HUDEP-2 (cell line): ENCODE measurements at regions not wholly inside any gene's neighbourhood (a gene's known extent, or its start where the extent isn't known, plus 50 kb on each side); places are given as distances from the start of the nearest gene placed in this dataset.

Experiments
- DNase-seq, 76 experiments: peaks; one replicate each; lab custom pipeline; 2025; ENCODE audit not compliant: unreplicated experiment in 76 of 76; lab: John Stamatoyannopoulos, UW

DNA sequence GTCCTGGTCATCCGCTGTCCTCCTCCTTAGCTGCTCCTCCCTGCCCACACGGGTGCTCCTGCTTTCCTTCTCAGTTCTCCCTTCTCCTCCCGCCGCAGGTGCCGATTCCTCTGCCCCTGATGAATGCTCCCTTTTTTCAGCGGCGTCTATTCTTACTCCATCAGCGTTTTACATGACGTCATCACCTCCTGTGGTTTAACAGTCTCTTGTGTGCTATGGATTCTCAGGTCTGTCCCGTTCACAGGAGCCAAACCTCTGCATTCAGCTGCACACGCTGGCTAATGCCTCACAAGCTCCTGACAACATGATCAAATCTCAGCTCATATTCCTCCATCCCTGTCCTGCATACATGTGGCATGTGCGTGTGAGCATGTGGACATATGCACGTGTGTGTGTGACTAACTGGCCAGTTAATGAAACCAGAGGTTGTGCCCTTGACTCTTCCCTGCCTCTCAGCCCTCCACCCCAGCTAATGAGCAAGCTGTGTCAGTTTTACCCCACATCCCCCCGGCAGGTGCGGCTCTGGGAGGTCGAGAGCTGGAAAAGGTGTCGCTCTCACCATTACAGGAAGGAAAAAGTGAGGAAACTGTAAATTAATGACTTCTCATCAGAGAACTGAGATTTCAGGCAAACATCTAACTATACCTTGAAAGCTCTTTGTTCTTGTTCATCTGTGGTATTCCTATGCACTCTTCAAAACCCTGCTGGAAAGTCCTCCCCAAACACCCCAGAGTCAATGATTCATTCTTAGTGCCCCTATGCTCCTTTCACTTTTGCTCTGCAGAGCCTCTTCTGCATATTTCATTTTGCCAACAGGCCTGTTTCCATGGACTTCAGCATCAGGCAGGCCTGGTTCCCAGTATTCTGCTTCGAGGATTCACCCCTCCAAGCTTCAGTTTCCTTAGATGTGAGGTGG is 163.1 kb downstream of the TTLL2 start:
- no peak for DNase-seq

DNA sequence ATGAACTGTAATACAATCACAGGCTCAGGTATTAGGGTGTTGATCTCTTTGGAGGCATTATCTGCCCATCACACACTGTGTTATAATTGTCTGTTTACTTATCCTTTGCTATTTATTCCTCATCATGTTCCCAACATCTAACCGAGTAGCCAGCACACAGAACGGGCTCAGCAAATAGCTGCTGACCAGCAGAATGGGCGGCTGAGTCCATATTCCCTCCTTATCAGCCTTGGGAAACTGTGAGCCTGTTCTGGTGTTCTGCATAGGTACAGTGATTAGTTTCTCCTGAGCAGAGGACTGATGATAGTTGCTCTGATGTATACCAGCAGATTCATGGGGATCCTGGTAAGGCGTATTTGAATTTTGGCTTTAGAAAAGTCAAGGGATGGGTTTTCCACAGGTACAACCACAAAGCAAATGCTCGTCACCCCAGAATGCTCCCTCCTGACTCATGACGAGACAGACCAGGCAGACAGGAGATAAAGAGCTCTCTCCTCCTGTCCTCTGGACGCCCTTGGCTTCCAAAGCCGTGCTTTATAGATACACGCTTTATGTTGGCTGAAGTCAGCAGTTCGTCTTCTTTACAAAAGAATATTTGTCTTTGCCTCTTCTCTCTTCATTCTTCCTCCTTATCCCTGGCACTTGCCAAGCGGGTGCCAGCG is 166.7 kb downstream of the TTLL2 start:
- no peak for DNase-seq

GRCh38 chr6:167492100-167492449 is 167.2 kb downstream of the TTLL2 start:
- DNase-seq = no peak

- no peak for DNase-seq
These were observed 168.4 kb downstream of the TTLL2 start for GRCh38 chr6:167493310-167493709.

- no peak for DNase-seq
These were observed 169.3 kb downstream of the TTLL2 start for GRCh38 chr6:167493976-167494697.

DNA sequence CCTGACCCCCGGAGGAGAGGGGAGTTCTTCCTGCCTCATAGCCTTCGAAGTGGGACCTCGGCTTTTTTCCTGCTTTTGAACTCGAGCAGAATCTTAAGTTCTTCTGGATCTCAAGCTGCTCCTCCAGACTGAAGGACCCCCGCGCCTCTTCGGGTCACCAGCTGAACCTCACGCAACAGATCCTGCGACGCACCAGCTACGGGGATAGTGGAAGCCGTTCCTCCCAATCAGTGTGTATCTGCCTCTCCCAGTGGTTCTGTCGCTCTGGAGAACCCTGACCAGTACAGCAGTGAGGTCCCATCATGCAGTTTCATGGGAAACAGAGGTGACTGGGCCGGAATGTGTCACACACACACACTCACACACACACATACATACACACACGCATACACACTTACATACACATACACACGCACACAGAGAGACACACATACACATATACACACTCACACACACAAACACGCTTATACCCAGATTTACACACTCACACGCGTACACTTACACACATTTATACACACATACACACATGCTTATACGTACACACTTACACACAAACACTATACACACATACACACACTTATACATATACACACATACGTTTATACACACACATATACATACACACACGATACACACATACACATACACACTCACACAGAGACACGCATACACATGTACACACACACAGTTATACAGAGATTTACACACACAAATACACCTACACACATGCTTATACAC is 170.0 kb downstream of the TTLL2 start:
- no peak for DNase-seq

DNA sequence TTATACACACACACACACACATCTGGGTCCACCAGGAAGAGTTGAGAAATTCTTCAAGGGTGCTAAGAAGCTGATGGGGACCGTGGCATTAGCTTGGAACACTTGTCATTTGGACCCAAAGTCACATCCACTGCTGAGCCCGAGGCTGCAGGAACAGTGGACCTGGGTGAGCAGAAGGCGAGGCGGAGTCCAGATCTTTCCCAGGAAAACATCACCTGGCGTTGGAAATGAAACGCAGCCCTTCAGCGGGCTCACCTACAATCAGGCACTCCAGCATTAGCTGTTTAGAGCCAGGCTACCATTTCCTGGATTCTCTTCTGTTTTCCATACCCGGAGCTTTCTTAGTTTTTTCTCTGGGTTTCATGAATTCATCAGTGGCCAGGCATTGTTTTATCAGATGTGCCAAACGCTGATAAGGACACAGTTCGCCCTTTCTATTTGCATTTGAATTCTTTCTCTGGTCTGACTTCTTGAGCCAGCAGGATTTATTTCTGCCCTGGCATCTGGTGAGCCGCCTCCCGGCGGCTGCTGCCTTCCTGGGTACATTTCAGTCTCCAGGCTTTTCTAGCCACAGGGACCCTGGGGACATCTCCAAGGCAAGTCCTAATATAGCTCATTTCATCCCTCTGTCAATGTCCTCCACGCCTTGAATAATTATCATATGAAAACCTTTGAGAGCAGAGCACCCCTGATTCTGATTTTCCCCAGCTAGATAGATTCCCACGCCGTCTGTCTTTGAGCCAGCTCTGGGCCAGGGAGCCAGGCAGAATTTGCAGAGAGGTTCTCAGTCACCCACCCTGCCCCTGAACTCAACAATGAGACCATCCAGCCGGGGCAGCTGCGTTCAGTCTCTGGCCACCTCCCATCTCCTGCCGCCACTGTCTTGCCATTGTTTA is 170.9 kb downstream of the TTLL2 start:
- no peak for DNase-seq

- DNase-seq = no peak
These were observed 171.8 kb downstream of the TTLL2 start for GRCh38 chr6:167496707-167497106.

- DNase-seq = no peak
These were observed 172.7 kb downstream of the TTLL2 start for GRCh38 chr6:167497428-167498056.

DNA sequence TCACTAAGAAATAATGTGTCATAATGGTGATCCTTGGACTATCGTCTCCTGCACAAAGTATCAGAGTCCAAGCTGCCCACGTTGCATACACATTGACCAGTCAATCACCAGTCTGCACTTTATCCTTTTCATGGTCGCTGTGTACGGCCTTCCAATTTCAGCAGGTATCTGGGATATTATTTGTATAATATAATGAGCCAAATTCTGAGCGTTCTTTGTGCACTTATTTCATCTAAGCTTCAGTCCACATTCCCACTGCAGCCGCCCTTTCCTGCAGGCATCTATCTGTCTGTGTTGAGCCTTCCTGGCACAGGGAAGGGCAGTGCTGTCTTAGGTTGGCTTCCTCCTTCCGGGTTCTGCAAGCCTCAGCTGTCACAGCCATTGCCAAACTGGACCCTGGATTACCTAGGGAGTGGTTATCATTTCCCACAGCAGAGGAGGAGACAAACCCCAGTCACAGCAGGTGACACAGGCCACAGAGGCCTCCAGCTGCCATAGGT is 174.3 kb downstream of the TTLL2 start:
- no peak for DNase-seq

DNA sequence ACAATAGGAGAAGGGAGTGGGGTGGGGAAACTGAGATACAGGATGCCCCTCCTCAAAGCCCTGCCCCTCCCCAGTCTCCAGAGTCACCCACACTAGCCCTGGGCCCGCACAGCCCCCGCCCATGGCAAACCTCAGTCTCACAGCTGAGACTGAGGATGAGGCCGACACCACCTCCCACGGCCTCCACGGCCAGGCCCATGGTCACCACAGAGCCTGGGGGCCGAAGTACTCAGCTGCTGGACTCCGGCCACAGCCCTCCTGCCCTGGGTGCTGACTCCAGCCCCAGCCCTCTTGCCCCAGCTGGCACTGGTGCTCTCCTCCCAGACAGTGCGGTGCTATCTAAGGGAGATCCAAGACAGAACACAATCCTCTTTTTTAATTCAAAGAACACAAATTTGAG is 176.1 kb downstream of the TTLL2 start:
- no peak for DNase-seq

- no peak for DNase-seq
These were observed 177.0 kb downstream of the TTLL2 start for GRCh38 chr6:167501831-167502385.

GRCh38 chr6:167502471-167502870 is 177.6 kb downstream of the TTLL2 start:
- no peak for DNase-seq

DNA sequence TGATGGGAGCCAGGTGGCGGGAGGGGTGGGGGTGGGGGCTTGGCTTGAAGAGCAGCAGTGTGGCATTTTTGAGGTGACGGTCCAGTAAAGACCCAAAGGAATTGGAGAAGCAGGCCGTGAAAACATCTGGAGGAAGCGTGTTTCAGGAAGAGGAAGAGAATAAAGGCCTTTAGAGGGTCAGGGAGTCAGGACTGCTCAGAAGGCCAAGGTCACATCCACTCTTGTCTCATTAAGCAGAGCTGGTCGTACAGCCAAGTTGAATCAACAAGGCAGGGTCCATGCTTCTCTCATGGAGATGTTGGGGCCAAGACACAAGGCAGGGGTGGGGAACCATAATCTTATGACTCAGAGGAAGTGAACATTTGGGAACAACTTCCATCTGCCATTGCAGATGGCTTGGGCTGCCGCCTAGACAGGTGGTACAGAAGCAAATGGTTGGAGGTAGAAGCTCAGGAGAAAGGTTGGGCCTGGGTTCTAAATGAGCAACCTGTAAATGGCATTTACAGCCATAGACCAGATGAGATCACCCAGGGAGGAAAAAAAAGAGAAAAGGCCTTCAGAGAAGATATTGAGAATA is 179.6 kb downstream of the TTLL2 start:
- no peak for DNase-seq

DNA sequence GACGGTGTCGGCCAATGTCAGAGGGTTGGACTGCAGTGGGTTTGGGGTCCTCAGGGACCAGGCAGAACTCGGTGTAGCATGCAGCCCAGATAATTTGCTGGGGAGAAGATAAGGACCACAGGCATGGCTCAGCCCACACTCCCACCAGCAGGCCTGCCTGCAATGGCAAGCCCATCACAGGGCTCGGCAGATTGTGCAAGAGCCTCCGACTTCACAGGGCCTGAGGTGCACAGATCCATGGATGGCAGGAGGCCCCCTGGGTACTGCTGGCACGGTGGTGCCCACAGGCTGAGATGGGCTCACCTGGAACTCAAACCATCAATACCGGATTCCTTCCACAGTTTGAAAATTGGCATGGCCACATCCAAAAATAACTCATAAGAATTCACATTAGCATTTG is 180.3 kb downstream of the TTLL2 start:
- no peak for DNase-seq

DNA sequence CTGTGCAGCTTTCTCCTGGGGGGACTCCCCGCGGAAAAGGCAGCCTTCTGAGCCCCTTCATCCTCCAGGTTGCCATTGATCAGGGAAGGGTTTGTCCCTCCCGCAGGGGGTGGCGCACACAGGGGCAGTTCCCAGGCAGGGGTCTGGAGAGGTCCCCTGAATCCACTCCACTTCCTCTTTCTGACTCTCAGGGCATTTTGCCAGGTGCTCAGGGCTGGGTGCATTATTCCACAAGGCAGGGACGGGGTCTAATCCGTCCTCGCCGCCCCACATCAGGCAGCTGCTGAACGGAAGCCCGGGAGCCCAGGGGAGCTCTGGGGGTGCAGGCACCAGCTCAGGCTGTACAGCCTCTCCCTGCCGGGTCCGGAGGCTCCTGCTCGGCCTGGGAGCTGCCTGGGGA is 180.9 kb downstream of the TTLL2 start:
- DNase-seq = no peak

GRCh38 chr6:167506443-167507301 is 181.8 kb downstream of the TTLL2 start:
- DNase-seq = no peak
